ENCODE measurements at regions not wholly inside any gene's neighbourhood (a gene's known extent, or its start where the extent isn't known, plus 50 kb on each side); places are given as distances from the start of the nearest gene placed in this dataset.

GRCh38 chr10:44607116-44607515, 222.2 kb upstream of the CXCL12 start:
- Mint-ChIP-seq H3K27ac (ENCODE audit: low read depth) (no peak overlapping the region), H3K9me3 (peaks cover 6% of the 10 kb centered on the region), H3K4me1 (no peaks in the 10 kb centered on the region)

GRCh38 chr10:44618910-44619309, 234.0 kb upstream of the CXCL12 start:
- Mint-ChIP-seq H3K36me3 (ENCODE audit: insufficient read depth) (no peaks in the 10 kb centered on the region), H3K4me3 (no peak overlapping the region), H3K4me1 (no peaks in the 10 kb centered on the region), H3K27me3 (no peaks in the 10 kb centered on the region), H3K9me3 (peaks cover 5% of the 10 kb centered on the region), H3K27ac (ENCODE audit: low read depth) (no peak overlapping the region)
- DNase-seq (ENCODE audit: low spot score in 2 of 2) (no peak), ATAC-seq (replicated peaks; ENCODE audit: extremely low read depth, poor library complexity, severe bottlenecking) (no peak)

More at GRCh38 chr10:44607116-44607515, 222.2 kb upstream of the CXCL12 start:
- Mint-ChIP-seq H3K4me3 (no peak overlapping the region), H3K36me3 (ENCODE audit: insufficient read depth) (no peaks in the 10 kb centered on the region), H3K27me3 (peaks cover 11% of the 10 kb centered on the region)
- ATAC-seq (replicated peaks; ENCODE audit: extremely low read depth, poor library complexity, severe bottlenecking) (no peak), DNase-seq (ENCODE audit: low spot score in 2 of 2) (no peak)

GRCh38 chr10:44619521-44619920, 234.6 kb upstream of the CXCL12 start:
- Mint-ChIP-seq H3K4me1 (no peaks in the 10 kb centered on the region), H3K4me3 (no peak overlapping the region), H3K9me3 (peaks cover 5% of the 10 kb centered on the region), H3K27ac (ENCODE audit: low read depth) (no peak overlapping the region), H3K27me3 (no peaks in the 10 kb centered on the region), H3K36me3 (ENCODE audit: insufficient read depth) (no peaks in the 10 kb centered on the region)
- ATAC-seq (replicated peaks; ENCODE audit: extremely low read depth, poor library complexity, severe bottlenecking) (no peak), DNase-seq (ENCODE audit: low spot score in 2 of 2) (no peak)

- peaks cover 8% of the 10 kb centered on the region for H3K9me3 Mint-ChIP-seq
- no peaks in the 10 kb centered on the region for H3K27me3 Mint-ChIP-seq
- no peak overlapping the region for H3K27ac Mint-ChIP-seq (ENCODE audit: low read depth)
- no peak overlapping the region for H3K4me3 Mint-ChIP-seq
- H3K4me1 Mint-ChIP-seq, result no peaks in the 10 kb centered on the region
- DNase-seq (ENCODE audit: low spot score in 2 of 2) (no peak), ATAC-seq (replicated peaks; ENCODE audit: extremely low read depth, poor library complexity, severe bottlenecking) (no peak)
- no peaks in the 10 kb centered on the region for H3K36me3 Mint-ChIP-seq (ENCODE audit: insufficient read depth)
These were observed 235.1 kb upstream of the CXCL12 start for GRCh38 chr10:44619975-44620374.

- Mint-ChIP-seq H3K9me3 (peaks cover 7% of the 10 kb centered on the region), H3K4me3 (no peak overlapping the region), H3K27ac (ENCODE audit: low read depth) (no peak overlapping the region), H3K27me3 (no peaks in the 10 kb centered on the region), H3K36me3 (ENCODE audit: insufficient read depth) (no peaks in the 10 kb centered on the region), H3K4me1 (no peaks in the 10 kb centered on the region)
- DNase-seq (ENCODE audit: low spot score in 2 of 2) (no peak), ATAC-seq (replicated peaks; ENCODE audit: extremely low read depth, poor library complexity, severe bottlenecking) (no peak)
These were observed 242.9 kb upstream of the CXCL12 start for GRCh38 chr10:44627591-44628354.

- no peak for ATAC-seq (replicated peaks; ENCODE audit: extremely low read depth, poor library complexity, severe bottlenecking)
These were observed 244.0 kb upstream of the CXCL12 start for GRCh38 chr10:44628921-44629320.

GRCh38 chr10:44635176-44635575, 250.3 kb upstream of the CXCL12 start:
- ATAC-seq (replicated peaks; ENCODE audit: extremely low read depth, poor library complexity, severe bottlenecking), result no peak
- no peak overlapping the region for H3K4me3 Mint-ChIP-seq
- H3K27me3 Mint-ChIP-seq, result no peaks in the 10 kb centered on the region
- DNase-seq (ENCODE audit: low spot score in 2 of 2), result no peak
- H3K36me3 Mint-ChIP-seq (ENCODE audit: insufficient read depth), result no peaks in the 10 kb centered on the region
- no peaks in the 10 kb centered on the region for H3K4me1 Mint-ChIP-seq
- no peak overlapping the region for H3K27ac Mint-ChIP-seq (ENCODE audit: low read depth)
- H3K9me3 Mint-ChIP-seq, result no peaks in the 10 kb centered on the region

More at GRCh38 chr10:44628921-44629320, 244.0 kb upstream of the CXCL12 start:
- Mint-ChIP-seq H3K27ac (ENCODE audit: low read depth) (no peak overlapping the region), H3K9me3 (peaks cover 7% of the 10 kb centered on the region), H3K27me3 (no peaks in the 10 kb centered on the region), H3K4me1 (no peaks in the 10 kb centered on the region), H3K4me3 (no peak overlapping the region), H3K36me3 (ENCODE audit: insufficient read depth) (no peaks in the 10 kb centered on the region)
- no peak for DNase-seq (ENCODE audit: low spot score in 2 of 2)

GRCh38 chr10:44636625-44637024, 251.7 kb upstream of the CXCL12 start:
- ATAC-seq (replicated peaks; ENCODE audit: extremely low read depth, poor library complexity, severe bottlenecking) (no peak), DNase-seq (ENCODE audit: low spot score in 2 of 2) (no peak)
- Mint-ChIP-seq H3K27ac (ENCODE audit: low read depth) (no peak overlapping the region), H3K27me3 (no peaks in the 10 kb centered on the region), H3K9me3 (no peaks in the 10 kb centered on the region), H3K36me3 (ENCODE audit: insufficient read depth) (no peaks in the 10 kb centered on the region), H3K4me1 (no peaks in the 10 kb centered on the region), H3K4me3 (no peak overlapping the region)

GRCh38 chr10:44640429-44640828, 255.5 kb upstream of the CXCL12 start:
- Mint-ChIP-seq H3K27ac (ENCODE audit: low read depth) (no peak overlapping the region), H3K27me3 (no peaks in the 10 kb centered on the region), H3K9me3 (peaks cover 12% of the 10 kb centered on the region), H3K36me3 (ENCODE audit: insufficient read depth) (no peaks in the 10 kb centered on the region), H3K4me3 (no peak overlapping the region), H3K4me1 (no peaks in the 10 kb centered on the region)
- ATAC-seq (replicated peaks; ENCODE audit: extremely low read depth, poor library complexity, severe bottlenecking) (no peak), DNase-seq (ENCODE audit: low spot score in 2 of 2) (no peak)

GRCh38 chr10:44647473-44647872, 262.6 kb upstream of the CXCL12 start:
- DNase-seq (ENCODE audit: low spot score in 2 of 2) (no peak), ATAC-seq (replicated peaks; ENCODE audit: extremely low read depth, poor library complexity, severe bottlenecking) (no peak)
- no peak overlapping the region for H3K27ac Mint-ChIP-seq (ENCODE audit: low read depth)
- H3K4me1 Mint-ChIP-seq, result no peaks in the 10 kb centered on the region
- peaks cover 12% of the 10 kb centered on the region for H3K9me3 Mint-ChIP-seq
- H3K4me3 Mint-ChIP-seq, result no peak overlapping the region
- no peaks in the 10 kb centered on the region for H3K27me3 Mint-ChIP-seq
- H3K36me3 Mint-ChIP-seq (ENCODE audit: insufficient read depth), result no peaks in the 10 kb centered on the region

- Mint-ChIP-seq H3K27me3 (no peaks in the 10 kb centered on the region), H3K4me1 (no peaks in the 10 kb centered on the region)
These were observed 263.1 kb upstream of the CXCL12 start for GRCh38 chr10:44647877-44648542.

GRCh38 chr10:44650691-44651661, 260.2 kb upstream of the TMEM72 start:
- ATAC-seq (replicated peaks; ENCODE audit: extremely low read depth, poor library complexity, severe bottlenecking) (no peak), DNase-seq (ENCODE audit: low spot score in 2 of 2) (no peak)
- Mint-ChIP-seq H3K4me3 (no peak overlapping the region), H3K27ac (ENCODE audit: low read depth) (no peak overlapping the region), H3K36me3 (ENCODE audit: insufficient read depth) (no peaks in the 10 kb centered on the region), H3K27me3 (no peaks in the 10 kb centered on the region), H3K4me1 (no peaks in the 10 kb centered on the region), H3K9me3 (no peaks in the 10 kb centered on the region)

More at GRCh38 chr10:44647877-44648542, 263.1 kb upstream of the CXCL12 start:
- ATAC-seq (replicated peaks; ENCODE audit: extremely low read depth, poor library complexity, severe bottlenecking) (no peak), DNase-seq (ENCODE audit: low spot score in 2 of 2) (no peak)
- no peak overlapping the region for H3K27ac Mint-ChIP-seq (ENCODE audit: low read depth)
- no peak overlapping the region for H3K4me3 Mint-ChIP-seq
- H3K36me3 Mint-ChIP-seq (ENCODE audit: insufficient read depth), result no peaks in the 10 kb centered on the region
- peaks cover 12% of the 10 kb centered on the region for H3K9me3 Mint-ChIP-seq

Measured in central memory CD8-positive, alpha-beta T cell (primary cell).